ENCODE measurements at regions not wholly inside any gene's neighbourhood (a gene's known extent, or its start where the extent isn't known, plus 50 kb on each side); places are given as distances from the start of the nearest gene placed in this dataset.

DNA sequence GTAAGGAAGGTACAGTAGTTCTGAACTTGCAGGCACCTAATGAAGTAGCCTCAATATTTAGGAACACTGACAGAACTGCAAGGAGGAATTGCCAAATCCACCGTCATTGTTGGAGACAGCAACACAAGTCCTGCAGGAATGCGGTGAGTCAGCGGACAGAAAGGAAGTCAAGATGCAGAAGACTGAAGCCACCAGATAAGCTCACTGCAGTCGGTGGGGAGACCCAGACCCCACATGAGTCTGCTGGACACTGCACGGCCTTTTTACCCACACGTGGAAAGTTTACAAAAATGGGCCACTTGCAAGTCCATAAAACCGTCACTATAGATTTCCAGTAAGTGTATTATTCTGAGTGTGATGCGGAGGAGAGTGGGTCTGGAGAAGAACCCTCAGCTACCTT lies 1471.6 kb downstream of the TBC1D22A start:
- Histone ChIP-seq H3K9me3 (peaks cover 2 to 41% (median 19%) of the 10 kb centered on the region in 4 donors), H3K4me1 (no peaks in the 10 kb centered on the region), H3K36me3 (no peaks in the 10 kb centered on the region), H3K27ac (no peak overlapping the region), H3K4me3 (no peak overlapping the region), H3K27me3 (peaks cover 0 to 16% (median 0%) of the 10 kb centered on the region in 3 donors)
- 88 to 91% (median 89%) methylated on average over 8 of the region's 8 CpGs for WGBS, 5 donors
- DNase-seq = peak in 1 of 2 donors; percentile 15
- TF ChIP-seq EP300 (IDR thresholded peaks at IDR 0.05) (no peak), POLR2AphosphoS5 (IDR thresholded peaks at IDR 0.05) (no peak), POLR2A (IDR thresholded peaks at IDR 0.05) (no peak)
- TF ChIP-seq, protein P1, sequence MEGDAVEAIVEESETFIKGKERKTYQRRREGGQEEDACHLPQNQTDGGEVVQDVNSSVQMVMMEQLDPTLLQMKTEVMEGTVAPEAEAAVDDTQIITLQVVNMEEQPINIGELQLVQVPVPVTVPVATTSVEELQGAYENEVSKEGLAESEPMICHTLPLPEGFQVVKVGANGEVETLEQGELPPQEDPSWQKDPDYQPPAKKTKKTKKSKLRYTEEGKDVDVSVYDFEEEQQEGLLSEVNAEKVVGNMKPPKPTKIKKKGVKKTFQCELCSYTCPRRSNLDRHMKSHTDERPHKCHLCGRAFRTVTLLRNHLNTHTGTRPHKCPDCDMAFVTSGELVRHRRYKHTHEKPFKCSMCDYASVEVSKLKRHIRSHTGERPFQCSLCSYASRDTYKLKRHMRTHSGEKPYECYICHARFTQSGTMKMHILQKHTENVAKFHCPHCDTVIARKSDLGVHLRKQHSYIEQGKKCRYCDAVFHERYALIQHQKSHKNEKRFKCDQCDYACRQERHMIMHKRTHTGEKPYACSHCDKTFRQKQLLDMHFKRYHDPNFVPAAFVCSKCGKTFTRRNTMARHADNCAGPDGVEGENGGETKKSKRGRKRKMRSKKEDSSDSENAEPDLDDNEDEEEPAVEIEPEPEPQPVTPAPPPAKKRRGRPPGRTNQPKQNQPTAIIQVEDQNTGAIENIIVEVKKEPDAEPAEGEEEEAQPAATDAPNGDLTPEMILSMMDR (IDR thresholded peaks at IDR 0.05) = no peak
- intact Hi-C loops (cut with DNase I; ENCODE audit: low total_unique reads) = no loop called here

GRCh38 chr22:48233586-48233985 lies 1471.1 kb downstream of the TBC1D22A start:
- Histone ChIP-seq H3K27ac (no peak overlapping the region), H3K27me3 (peaks cover 0 to 12% (median 0%) of the 10 kb centered on the region in 3 donors), H3K9me3 (peaks cover 2 to 41% (median 19%) of the 10 kb centered on the region in 4 donors), H3K4me3 (no peak overlapping the region), H3K4me1 (no peaks in the 10 kb centered on the region), H3K36me3 (no peaks in the 10 kb centered on the region)
- 81 to 95% (median 92%) methylated on average over 1 of the region's 1 CpG for WGBS, 5 donors
- DNase-seq = no peak
- intact Hi-C loops (cut with DNase I; ENCODE audit: low total_unique reads) = no loop called here
- TF ChIP-seq EP300 (IDR thresholded peaks at IDR 0.05) (no peak), POLR2A (IDR thresholded peaks at IDR 0.05) (no peak), POLR2AphosphoS5 (IDR thresholded peaks at IDR 0.05) (no peak)
- TF ChIP-seq, protein P1 (IDR thresholded peaks at IDR 0.05) = no peak

- 87 to 94% (median 90%) methylated on average over 5 of the region's 5 CpGs for WGBS, 5 donors
- no peak overlapping the region for H3K4me3 ChIP-seq
- no peaks in the 10 kb centered on the region for H3K36me3 ChIP-seq
- intact Hi-C loops (cut with DNase I; ENCODE audit: low total_unique reads) = no loop called here
- H3K27ac ChIP-seq = no peak overlapping the region
- peaks cover 0 to 26% (median 0%) of the 10 kb centered on the region in 3 donors for H3K27me3 ChIP-seq
- H3K4me1 ChIP-seq = no peaks in the 10 kb centered on the region
- no peak for DNase-seq
- TF ChIP-seq POLR2A (IDR thresholded peaks at IDR 0.05) (no peak), POLR2AphosphoS5 (IDR thresholded peaks at IDR 0.05) (no peak), EP300 (IDR thresholded peaks at IDR 0.05) (no peak)
- TF ChIP-seq, protein P1 (IDR thresholded peaks at IDR 0.05) = no peak
- peaks cover 0 to 29% (median 12%) of the 10 kb centered on the region in 4 donors for H3K9me3 ChIP-seq
These were observed 1466.0 kb downstream of the TBC1D22A start for GRCh38 chr22:48228468-48228867.

DNA sequence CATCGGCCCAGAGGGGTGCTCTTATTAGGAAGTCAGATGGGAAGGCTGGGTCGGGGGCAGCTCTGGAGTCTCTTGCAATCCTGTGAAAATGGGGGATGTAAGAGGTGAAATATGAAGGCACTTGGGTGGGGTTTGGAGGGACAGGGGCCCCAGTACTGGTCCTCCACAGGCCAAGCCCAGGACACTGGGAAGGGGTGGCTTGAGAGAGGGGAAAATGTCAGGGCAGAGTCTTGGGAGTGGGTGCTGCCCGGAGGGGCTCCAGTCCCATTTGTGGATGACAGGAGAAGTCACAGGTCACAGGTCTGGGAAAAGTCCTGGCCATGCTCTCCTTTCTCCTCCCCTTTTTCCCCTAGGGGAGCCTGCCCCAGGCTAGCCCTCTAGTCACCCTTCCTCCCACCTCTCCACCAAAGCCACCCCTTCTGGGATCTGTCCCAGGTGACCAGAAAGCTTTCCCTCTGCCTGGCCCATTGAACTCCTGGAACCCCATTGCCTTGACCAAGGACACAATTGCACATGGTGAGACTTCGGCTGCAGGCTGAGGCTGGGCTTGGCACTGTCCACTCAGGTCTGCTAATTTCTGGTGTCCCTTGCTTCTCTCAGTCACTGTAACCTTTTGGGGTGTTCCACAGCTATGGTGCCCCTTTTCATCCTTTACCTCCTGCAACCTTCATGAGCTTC lies 1465.0 kb downstream of the TBC1D22A start:
- TF ChIP-seq EP300 (IDR thresholded peaks at IDR 0.05) = no peak
- TF ChIP-seq, protein P1 (IDR thresholded peaks at IDR 0.05) = no peak
- no peaks in the 10 kb centered on the region for H3K36me3 ChIP-seq
- peaks cover 0 to 31% (median 0%) of the 10 kb centered on the region in 3 donors for H3K27me3 ChIP-seq
- no peak overlapping the region for H3K27ac ChIP-seq
- DNase-seq = no peak
- H3K4me3 ChIP-seq = no peak overlapping the region
- intact Hi-C loops (cut with DNase I; ENCODE audit: low total_unique reads) = no loop called here
- H3K9me3 ChIP-seq = peaks cover 0 to 20% (median 6%) of the 10 kb centered on the region in 4 donors
- 85 to 94% (median 88%) methylated on average over 4 of the region's 4 CpGs for WGBS, 5 donors
- H3K4me1 ChIP-seq = no peaks in the 10 kb centered on the region
